GM23338 (cell line): ENCODE measurements at regions not wholly inside any gene's neighbourhood (a gene's known extent, or its start where the extent isn't known, plus 50 kb on each side); places are given as distances from the start of the nearest gene placed in this dataset.

Experiments used
- ATAC-seq: fragments of 200-7000 bp; cut with Tn5 transposase; 3 replicates; pipeline ENCODE4 v1.9.1; 2020
- DNase-seq: peaks from one replicate; pipeline ENCODE4 v3.0.0-alpha.2; 2015; ENCODE audit warnings: low spot score
- H2AFZ ChIP-seq: fragments of 200-600 bp; sonication (generic); 2 replicates; pipeline ENCODE4 v1.8.0; 2016; ENCODE audit warnings: antibody characterized with exemption, mild to moderate bottlenecking, moderate library complexity
- H3F3A ChIP-seq: fragments of 200-600 bp; sonication (generic); replicated peaks from 2 replicates; pipeline ENCODE4 v1.8.0; 2017; ENCODE audit warnings: antibody characterized with exemption, mixed run types, low read depth
- H3K27ac ChIP-seq: fragments of 200-600 bp; sonication (generic); 2 replicates; pipeline ENCODE4 v1.6.1; 2016; ENCODE audit warnings: low read depth
- H3K27me3 ChIP-seq: fragments of 200-600 bp; sonication (generic); 2 replicates; pipeline ENCODE4 v1.8.0; 2016; ENCODE audit warnings: mild to moderate bottlenecking, mixed run types, moderate library complexity; ENCODE audit not compliant: insufficient read depth
- H3K36me3 ChIP-seq: fragments of 200-600 bp; sonication (generic); 2 replicates; pipeline ENCODE4 v1.8.0; 2016; ENCODE audit warnings: mild to moderate bottlenecking; ENCODE audit not compliant: insufficient read depth
- H3K4me1 ChIP-seq: fragments of 200-600 bp; sonication (generic); 2 replicates; pipeline ENCODE4 v1.8.0; 2016; ENCODE audit warnings: mild to moderate bottlenecking, moderate library complexity; ENCODE audit not compliant: insufficient read depth
- H3K4me2 ChIP-seq: fragments of 200-600 bp; sonication (generic); 2 replicates; pipeline ENCODE4 v1.7.1; 2017; ENCODE audit warnings: mixed run types
- H3K4me3 ChIP-seq: fragments of 200-600 bp; sonication (generic); 2 replicates; pipeline ENCODE4 v1.6.1; 2016; ENCODE audit warnings: mixed run types
- H3K79me2 ChIP-seq: fragments of 200-600 bp; sonication (generic); replicated peaks from 2 replicates; pipeline ENCODE4 v1.8.0; 2017; ENCODE audit warnings: mild to moderate bottlenecking; ENCODE audit not compliant: insufficient read depth
- H3K9me2 ChIP-seq: fragments of 200-600 bp; sonication (generic); 2 replicates; pipeline ENCODE4 v1.8.0; 2017; ENCODE audit not compliant: insufficient read depth
- H4K20me1 ChIP-seq: fragments of 200-600 bp; sonication (generic); replicated peaks from 2 replicates; pipeline ENCODE4 v1.8.0; 2017; ENCODE audit warnings: mild to moderate bottlenecking; ENCODE audit not compliant: insufficient read depth
- H3K27ac Mint-ChIP-seq: 2 replicates; pipeline ENCODE4 v1.8.0; 2020; ENCODE audit warnings: inconsistent platforms, mild to moderate bottlenecking, moderate library complexity, mixed read lengths
- H3K27me3 Mint-ChIP-seq: 3 replicates; pipeline ENCODE4 v1.8.0; 2022; ENCODE audit warnings: low read depth, mild to moderate bottlenecking, moderate library complexity, mixed read lengths, inconsistent platforms; ENCODE audit not compliant: insufficient read depth, poor library complexity
- H3K36me3 Mint-ChIP-seq: 3 replicates; pipeline ENCODE4 v1.8.0; 2021; ENCODE audit warnings: low read depth, mild to moderate bottlenecking, inconsistent platforms, moderate library complexity, mixed read lengths
- H3K4me1 Mint-ChIP-seq: 3 replicates; pipeline ENCODE4 v1.8.0; 2020; ENCODE audit warnings: mild to moderate bottlenecking, inconsistent platforms, mixed read lengths
- H3K4me3 Mint-ChIP-seq: 3 replicates; pipeline ENCODE4 v1.8.0; 2021; ENCODE audit warnings: moderate library complexity, mild to moderate bottlenecking, inconsistent platforms, mixed read lengths
- H3K9me3 Mint-ChIP-seq: 3 replicates; pipeline ENCODE4 v1.8.0; 2020; ENCODE audit warnings: moderate library complexity, mild to moderate bottlenecking, inconsistent platforms, mixed read lengths
- CREB1 ChIP-seq: fragments of 250-450 bp; sonication (Bioruptor Pico); IDR thresholded peaks from 2 replicates; pipeline ENCODE4 v1.5.0; 2020; ENCODE audit warnings: low read depth, mild to moderate bottlenecking, moderate library complexity
- EZH2 ChIP-seq: fragments of 200-600 bp; sonication (generic); IDR thresholded peaks from one replicate; pipeline ENCODE4 v1.8.0; 2017; ENCODE audit warnings: antibody characterized with exemption, mild to moderate bottlenecking, low read depth; ENCODE audit not compliant: unreplicated experiment
- NANOG ChIP-seq: IDR thresholded peaks from 2 replicates; pipeline ENCODE4 v1.6.1; 2016; ENCODE audit warnings: antibody characterized with exemption, borderline replicate concordance
- REST ChIP-seq: IDR thresholded peaks from one replicate; pipeline ENCODE4 v1.6.1; 2018; ENCODE audit warnings: antibody characterized with exemption; ENCODE audit not compliant: unreplicated experiment
- ZNF331 ChIP-seq: fragments of 250-450 bp; sonication (Bioruptor Pico); IDR thresholded peaks from 2 replicates; pipeline ENCODE4 v1.5.0; 2020; ENCODE audit warnings: low read depth, mild to moderate bottlenecking, moderate library complexity

GRCh38 chr6:129764761-129765407 lies 54.9 kb upstream of the ARHGAP18 start (continued):
- TF ChIP-seq REST (no peak), CREB1 (no peak)

DNA sequence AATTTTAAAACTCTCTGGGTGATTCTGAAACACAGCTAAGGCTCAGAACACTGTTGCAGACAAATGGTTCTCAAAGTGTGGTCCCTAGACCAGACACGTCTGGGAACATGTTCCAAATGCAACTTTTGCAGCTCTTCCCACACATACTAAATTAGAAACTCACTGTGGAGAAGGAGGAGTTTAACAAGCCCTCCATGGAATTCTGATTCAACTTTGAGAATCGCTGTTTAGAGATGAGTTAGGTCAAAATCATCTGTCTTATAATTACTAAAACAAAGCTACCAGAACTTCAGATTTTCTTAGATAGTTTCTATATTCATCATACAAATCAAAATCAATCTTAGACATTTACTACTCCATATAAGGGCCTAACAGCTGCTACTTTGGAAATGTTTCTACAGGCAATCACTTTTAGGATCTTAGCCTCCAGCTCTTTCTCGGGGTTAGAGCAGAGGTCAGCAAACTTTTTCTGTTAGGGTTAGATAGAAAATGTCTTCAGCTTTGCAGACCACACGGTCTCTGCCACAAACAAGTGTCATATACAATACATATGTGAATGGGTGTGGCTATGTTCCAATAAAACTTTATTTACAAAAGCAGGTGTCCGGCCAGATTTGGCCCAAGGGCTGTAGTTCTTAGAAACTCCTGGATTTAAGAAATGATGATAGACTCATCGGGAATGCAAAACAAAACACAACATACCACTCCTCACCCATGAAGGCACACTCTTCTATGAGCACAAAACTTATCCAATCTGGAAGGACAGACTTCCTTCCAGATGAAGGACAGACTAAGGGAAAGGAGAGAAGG lies 50.0 kb upstream of the ARHGAP18 start:
- ATAC-seq (no peak), DNase-seq (no peak)
- Histone ChIP-seq H3K4me2 (no peak overlapping the region), H3F3A (no peaks in the 10 kb centered on the region), H3K36me3 (no peaks in the 10 kb centered on the region), H3K27me3 (no peaks in the 10 kb centered on the region), H3K4me1 (no peaks in the 10 kb centered on the region), H3K4me3 (no peak overlapping the region), H3K27ac (no peak overlapping the region), H3K79me2 (no peaks in the 10 kb centered on the region), H3K9me2 (no peaks in the 10 kb centered on the region), H2AFZ (no peak overlapping the region), H4K20me1 (no peaks in the 10 kb centered on the region)
- no peak overlapping the region for H3K4me3 Mint-ChIP-seq
- H3K27ac Mint-ChIP-seq = no peak overlapping the region
- TF ChIP-seq ZNF331 = no peak
- TF ChIP-seq REST = no peak
- no peak for TF ChIP-seq EZH2
- no peak for TF ChIP-seq NANOG
- peaks cover 5% of the 10 kb centered on the region for H3K4me1 Mint-ChIP-seq
- H3K27me3 Mint-ChIP-seq = peaks cover 2% of the 10 kb centered on the region
- no peaks in the 10 kb centered on the region for H3K9me3 Mint-ChIP-seq
- H3K36me3 Mint-ChIP-seq = no peaks in the 10 kb centered on the region
